ENCODE measurements at regions not wholly inside any gene's neighbourhood (a gene's known extent, or its start where the extent isn't known, plus 50 kb on each side); places are given as distances from the start of the nearest gene placed in this dataset.

- TF ChIP-seq CTCF (IDR thresholded peaks at IDR 0.05) (no peak), POLR2AphosphoS5 (IDR thresholded peaks at IDR 0.05) (no peak)
Observed at GRCh38 chr14:51546099-51546498, 105.6 kb upstream of the FRMD6 start.
